ENCODE measurements at regions not wholly inside any gene's neighbourhood (a gene's known extent, or its start where the extent isn't known, plus 50 kb on each side); places are given as distances from the start of the nearest gene placed in this dataset.

GRCh38 chr5:143506836-143507552 lies 103.5 kb upstream of the NR3C1 start:
- H3K4me3 ChIP-seq: no peak overlapping the region
- no peaks in the 10 kb centered on the region for H3K27me3 ChIP-seq (ENCODE audit: insufficient read depth, low read depth)
- no peaks in the 10 kb centered on the region for H3K9me2 ChIP-seq (ENCODE audit: insufficient read depth)
- no peaks in the 10 kb centered on the region for H3K79me2 ChIP-seq (ENCODE audit: low read depth)
- no peaks in the 10 kb centered on the region for H3K9me3 ChIP-seq (ENCODE audit: insufficient read depth, low read depth)
- H3F3A ChIP-seq (ENCODE audit: insufficient read depth, low read depth): peaks cover 31% of the 10 kb centered on the region
- peak overlapping the region; percentile 79 for H3K27ac ChIP-seq
- ChIA-PET POLR2A (ENCODE audit: unreplicated experiment) (interaction anchor here (0.6 to 0.9 kb wide), 3 partner anchors 47 to 103 kb away, joined by 3 to 9 read pairs (median 3); no protein-coding TSS in a partner anchor), CTCF (no interaction called here)
- TF ChIP-seq EZH2 (IDR thresholded peaks at IDR 0.05; ENCODE audit: low read depth): no peak
- peak; percentile 45 to 93 for DNase-seq
- no peak overlapping the region for H2AFZ ChIP-seq
- H3K4me2 ChIP-seq: peak overlapping the region; percentile 42
- BruUV-seq (replicated peaks): no TSS peak
- peaks cover 36% of the 10 kb centered on the region for H3K4me1 ChIP-seq (replicated peaks; ENCODE audit: insufficient read depth)
- intact Hi-C loops (cut with micrococcal nuclease; ENCODE audit: unreplicated experiment): loop anchor here (1.0 to 2.0 kb wide), 3 partner anchors 88 to 318 kb away; no protein-coding TSS in a partner anchor
- H3K36me3 ChIP-seq (ENCODE audit: low read depth): no peaks in the 10 kb centered on the region
- no peaks in the 10 kb centered on the region for H4K20me1 ChIP-seq (ENCODE audit: insufficient read depth)

GRCh38 chr5:143505934-143506333 lies 102.4 kb upstream of the NR3C1 start:
- no peak overlapping the region for H3K4me3 ChIP-seq
- TF ChIP-seq CTCF (conservative IDR thresholded peaks at IDR 0.05): no peak
- no peak for TF ChIP-seq EZH2 (IDR thresholded peaks at IDR 0.05; ENCODE audit: low read depth)
- DNase-seq: no peak
- no peak overlapping the region for H2AFZ ChIP-seq
- no TSS peak for BruUV-seq (replicated peaks)
- peaks cover 36% of the 10 kb centered on the region for H3K4me1 ChIP-seq (replicated peaks; ENCODE audit: insufficient read depth)
- no peaks in the 10 kb centered on the region for H3K27me3 ChIP-seq (ENCODE audit: insufficient read depth, low read depth)
- H4K20me1 ChIP-seq (ENCODE audit: insufficient read depth): no peaks in the 10 kb centered on the region
- H3K36me3 ChIP-seq (ENCODE audit: low read depth): no peaks in the 10 kb centered on the region
- H3K9me3 ChIP-seq (ENCODE audit: insufficient read depth, low read depth): no peaks in the 10 kb centered on the region
- peak overlapping the region; percentile 42 for H3K4me2 ChIP-seq
- H3K27ac ChIP-seq: peak overlapping the region; percentile 79
- intact Hi-C loops (cut with micrococcal nuclease; ENCODE audit: unreplicated experiment): loop anchor here (2.0 kb wide), 1 partner anchor 101 kb away; no protein-coding TSS in a partner anchor
- CTCF ChIA-PET: no interaction called here
- POLR2A ChIA-PET (ENCODE audit: unreplicated experiment): no interaction called here
- H3F3A ChIP-seq (ENCODE audit: insufficient read depth, low read depth): peaks cover 31% of the 10 kb centered on the region
- H3K79me2 ChIP-seq (ENCODE audit: low read depth): no peaks in the 10 kb centered on the region
- no peaks in the 10 kb centered on the region for H3K9me2 ChIP-seq (ENCODE audit: insufficient read depth)

- TF ChIP-seq CTCF (conservative IDR thresholded peaks at IDR 0.05): no peak
- no peak for TF ChIP-seq EZH2 (IDR thresholded peaks at IDR 0.05; ENCODE audit: low read depth)
- BruUV-seq (replicated peaks): no TSS peak
These were observed 101.9 kb upstream of the NR3C1 start for GRCh38 chr5:143505354-143505753.

More at GRCh38 chr5:143505354-143505753, 101.9 kb upstream of the NR3C1 start:
- Histone ChIP-seq H3K36me3 (ENCODE audit: low read depth) (no peaks in the 10 kb centered on the region), H3F3A (ENCODE audit: insufficient read depth, low read depth) (peaks cover 31% of the 10 kb centered on the region), H3K9me2 (ENCODE audit: insufficient read depth) (no peaks in the 10 kb centered on the region), H3K4me3 (no peak overlapping the region), H3K9me3 (ENCODE audit: insufficient read depth, low read depth) (no peaks in the 10 kb centered on the region), H3K79me2 (ENCODE audit: low read depth) (no peaks in the 10 kb centered on the region), H3K27ac (no peak overlapping the region), H2AFZ (no peak overlapping the region), H3K27me3 (ENCODE audit: insufficient read depth, low read depth) (no peaks in the 10 kb centered on the region), H3K4me2 (no peak overlapping the region), H4K20me1 (ENCODE audit: insufficient read depth) (no peaks in the 10 kb centered on the region), H3K4me1 (replicated peaks; ENCODE audit: insufficient read depth) (peaks cover 36% of the 10 kb centered on the region)
- DNase-seq: no peak
- ChIA-PET POLR2A (ENCODE audit: unreplicated experiment) (no interaction called here), CTCF (no interaction called here)
- intact Hi-C loops (cut with micrococcal nuclease; ENCODE audit: unreplicated experiment): no loop called here

All from PC-9 (cell line).